C4-2B (cell line): ENCODE measurements at regions not wholly inside any gene's neighbourhood (a gene's known extent, or its start where the extent isn't known, plus 50 kb on each side); places are given as distances from the start of the nearest gene placed in this dataset.
"Not testable (repeated sequence)": the region's sequence is repeated elsewhere in the genome, so short reads cannot be mapped to it uniquely, and the experiment has no call there.

Source experiments
- H3K27ac ChIP-seq: fragments of 450-650 bp; 2 replicates; pipeline ENCODE4 v1.5.1; 2017
- CTCF ChIP-seq: fragments of 450-650 bp; conservative IDR thresholded peaks from 2 replicates; pipeline ENCODE4 v1.5.1; 2017; ENCODE audit warnings: mild to moderate bottlenecking
- ZFX ChIP-seq: fragments of 450-650 bp; IDR thresholded peaks from 2 replicates; pipeline ENCODE4 v1.6.1; 2017

GRCh38 chr2:224126003-224126402, 86.9 kb upstream of the SERPINE2 start:
- no peak for TF ChIP-seq CTCF
- no peak for TF ChIP-seq ZFX

GRCh38 chr2:224122542-224122941, 83.5 kb upstream of the SERPINE2 start:
- no peak for TF ChIP-seq ZFX
- TF ChIP-seq CTCF: no peak
- no peak overlapping the region for H3K27ac ChIP-seq

More at GRCh38 chr2:224126003-224126402, 86.9 kb upstream of the SERPINE2 start:
- no peak overlapping the region for H3K27ac ChIP-seq

- no peak overlapping the region for H3K27ac ChIP-seq
- TF ChIP-seq CTCF (no peak), ZFX (no peak)
Measured at GRCh38 chr2:224121406-224122067, 82.5 kb upstream of the SERPINE2 start.

GRCh38 chr2:224120986-224121385, 81.9 kb upstream of the SERPINE2 start:
- no peak overlapping the region for H3K27ac ChIP-seq
- TF ChIP-seq CTCF (no peak), ZFX (no peak)

- H3K27ac ChIP-seq: not testable (repeated sequence)
Measured at GRCh38 chr2:224119846-224120245, 80.8 kb upstream of the SERPINE2 start.

- no peak for TF ChIP-seq CTCF
- TF ChIP-seq ZFX: no peak
- H3K27ac ChIP-seq: no peak overlapping the region
Measured at GRCh38 chr2:224114428-224114827, 75.3 kb upstream of the SERPINE2 start.

- not testable (repeated sequence) for H3K27ac ChIP-seq
Measured at GRCh38 chr2:224113930-224114329, 74.8 kb upstream of the SERPINE2 start.

GRCh38 chr2:224111576-224111975, 72.5 kb upstream of the SERPINE2 start:
- TF ChIP-seq ZFX (no peak), CTCF (no peak)
- H3K27ac ChIP-seq: no peak overlapping the region
